Lung (tissue), 11 donors: ENCODE measurements at regions not wholly inside any gene's neighbourhood (a gene's known extent, or its start where the extent isn't known, plus 50 kb on each side); places are given as distances from the start of the nearest gene placed in this dataset.

Source experiments
- ATAC-seq: fragments of 200-7000 bp; cut with Tn5 transposase; one replicate; pipeline ENCODE4 v1.9.1; 2020; ENCODE audit warnings: moderate number of reproducible peaks; ENCODE audit not compliant: insufficient read depth, low FRiP score
- DNase-seq, 3 donors: peaks; one replicate each; pipeline ENCODE4 v3.0.0-alpha.2; 2013 to 2017
- H3K27ac ChIP-seq, 2 donors: one replicate each; pipeline ENCODE4 v1.5.1; 2013; ENCODE audit warnings: mild to moderate bottlenecking in 2 of 2, moderate library complexity in 2 of 2, control low read depth in 1 of 2, inconsistent platforms in 1 of 2, low read depth in 1 of 2, low read length in 1 of 2
- H3K27me3 ChIP-seq, 3 donors: one replicate each; pipeline ENCODE4 v1.5.1; 2013; ENCODE audit warnings: low read length in 2 of 3; ENCODE audit not compliant: control insufficient read depth in 3 of 3, insufficient read depth in 3 of 3
- H3K36me3 ChIP-seq, 4 donors: one replicate each; pipeline ENCODE4 v1.5.1; 2013; ENCODE audit warnings: low read length in 4 of 4, mild to moderate bottlenecking in 1 of 4, moderate library complexity in 1 of 4; ENCODE audit not compliant: control insufficient read depth in 4 of 4, insufficient read depth in 4 of 4
- H3K4me1 ChIP-seq, 5 donors: one replicate each; pipeline ENCODE4 v1.5.1; 2013; ENCODE audit warnings: low read length in 5 of 5, mild to moderate bottlenecking in 2 of 5, moderate library complexity in 1 of 5; ENCODE audit not compliant: control insufficient read depth in 5 of 5, insufficient read depth in 5 of 5
- H3K4me3 ChIP-seq: one replicate; pipeline ENCODE4 v1.5.1; 2013; ENCODE audit warnings: mild to moderate bottlenecking, control low read depth, moderate library complexity
- H3K9ac ChIP-seq, 2 donors: one replicate each; pipeline ENCODE4 v1.5.1; 2013; ENCODE audit warnings: low read length in 2 of 2, control low read depth in 1 of 2; ENCODE audit not compliant: insufficient read depth in 1 of 2
- H3K9me3 ChIP-seq, 4 donors: one replicate each; pipeline ENCODE4 v1.5.1; 2013; ENCODE audit warnings: low read length in 3 of 4, mild to moderate bottlenecking in 1 of 4, moderate library complexity in 1 of 4; ENCODE audit not compliant: control insufficient read depth in 4 of 4, insufficient read depth in 3 of 4
- CTCF ChIP-seq: IDR thresholded peaks from 2 replicates; pipeline ENCODE4 v1.5.1; 2012; ENCODE audit warnings: mild to moderate bottlenecking; ENCODE audit errors: control extremely low read depth, extremely low read depth
- WGBS, 2 donors: extraction: QIAGEN DNeasy Blood & Tissue Kit; methylation state at CpG; one replicate each; pipeline ENCODE4 v1.1.7; 2013; 5-methylcytosine and 5-hydroxymethylcytosine counted together
- donor health status: control.
- donor health status: control.
- donor health status: Bipolar disorder and iron deficiency.
- donor health status: healthy.
- donor health status: DM: yes; HTN: yes; CAD: no.

DNA sequence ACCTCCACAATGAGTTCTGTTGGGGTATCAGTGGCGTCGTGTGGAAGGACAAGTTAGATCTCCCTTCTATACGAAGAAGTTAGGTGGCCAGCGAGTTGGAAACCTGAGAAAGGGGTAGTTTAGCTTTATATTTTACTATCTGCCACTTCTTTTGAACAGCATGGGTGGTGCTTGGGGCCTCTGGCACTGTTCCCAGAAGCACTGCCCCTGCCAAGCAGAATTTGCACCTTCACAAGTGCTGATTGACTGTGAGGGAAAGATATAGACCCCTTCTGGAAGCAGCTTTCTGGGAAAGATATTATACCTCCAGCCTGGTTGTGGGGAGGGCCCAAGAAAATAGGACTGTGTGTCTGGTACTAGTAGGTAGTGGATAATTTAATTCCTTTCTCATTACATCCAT is 246.9 kb downstream of the FBXO8 start:
- 78 to 82% methylated on average over 4 of the region's 4 CpGs for WGBS, 2 donors
- H3K27me3 ChIP-seq = no peaks in the 10 kb centered on the region

GRCh38 chr4:174036111-174036510 is 247.4 kb downstream of the FBXO8 start:
- H3K27ac ChIP-seq = no peak overlapping the region
- H3K4me3 ChIP-seq = no peak overlapping the region
- H3K4me1 ChIP-seq = no peaks in the 10 kb centered on the region
- H3K36me3 ChIP-seq = no peaks in the 10 kb centered on the region
- H3K9ac ChIP-seq = no peak overlapping the region
- no peak for TF ChIP-seq CTCF
- no peaks in the 10 kb centered on the region for H3K27me3 ChIP-seq
- 56 to 77% methylated on average over 2 of the region's 2 CpGs for WGBS, 2 donors
- no peak for DNase-seq
- no peaks in the 10 kb centered on the region for H3K9me3 ChIP-seq
- ATAC-seq = no peak

More for the DNA sequence above, 246.9 kb downstream of the FBXO8 start:
- ATAC-seq = no peak
- H3K4me1 ChIP-seq = no peaks in the 10 kb centered on the region
- H3K9ac ChIP-seq = no peak overlapping the region
- DNase-seq = peak in 1 of 3 donors; percentile 5
- no peak for TF ChIP-seq CTCF
- no peak overlapping the region for H3K27ac ChIP-seq
- no peak overlapping the region for H3K4me3 ChIP-seq
- no peaks in the 10 kb centered on the region for H3K36me3 ChIP-seq
- H3K9me3 ChIP-seq = no peaks in the 10 kb centered on the region

DNA sequence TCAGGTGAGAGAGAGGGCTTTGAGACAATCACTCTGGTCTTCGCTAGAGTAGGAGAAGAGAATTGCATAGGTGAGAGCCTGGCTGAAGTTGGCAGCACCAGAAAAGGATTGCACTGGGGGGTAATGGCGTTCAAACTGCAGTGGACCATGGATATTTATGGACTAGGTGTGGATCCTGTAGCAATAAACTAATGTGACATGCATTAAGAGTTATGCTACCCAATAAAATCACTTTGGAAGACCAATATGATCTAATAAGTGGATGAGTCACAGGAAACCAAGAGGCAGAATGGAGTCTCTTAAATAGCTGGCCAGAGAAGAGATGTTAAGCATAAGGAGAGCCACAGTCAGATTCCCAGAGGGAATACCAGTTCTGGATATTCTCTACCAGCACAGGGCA is 259.8 kb downstream of the FBXO8 start:
- H3K27ac ChIP-seq = no peak overlapping the region
- H3K4me3 ChIP-seq = no peak overlapping the region
- no peaks in the 10 kb centered on the region for H3K4me1 ChIP-seq
- H3K36me3 ChIP-seq = no peaks in the 10 kb centered on the region
- H3K9ac ChIP-seq = no peak overlapping the region
- no peak for TF ChIP-seq CTCF
- DNase-seq (no peak), ATAC-seq (no peak)
- no peaks in the 10 kb centered on the region for H3K27me3 ChIP-seq
- H3K9me3 ChIP-seq = no peaks in the 10 kb centered on the region
- WGBS, 2 donors = 47 to 63% methylated on average over 2 of the region's 2 CpGs

DNA sequence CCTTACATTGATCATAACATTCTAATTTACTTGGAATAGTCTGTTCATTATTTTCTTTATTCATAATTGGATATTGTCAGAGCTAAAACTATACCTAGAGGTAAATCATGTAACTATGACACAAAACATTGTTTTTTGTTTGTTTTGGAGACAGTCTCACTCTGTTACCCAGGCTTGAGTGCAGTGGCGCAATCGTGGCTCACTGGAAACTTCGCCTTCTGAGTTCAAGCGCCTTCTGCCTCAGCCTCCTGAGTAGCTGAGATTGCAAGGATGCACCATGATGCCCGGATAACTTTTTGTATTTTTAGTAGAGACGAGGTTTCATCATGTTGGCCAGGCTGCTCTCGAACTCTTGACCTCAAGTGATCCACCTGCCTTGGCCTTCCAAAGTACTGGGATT is 265.2 kb downstream of the FBXO8 start:
- TF ChIP-seq CTCF = no peak

More for the DNA sequence above, 265.2 kb downstream of the FBXO8 start:
- no peaks in the 10 kb centered on the region for H3K27me3 ChIP-seq
- no peak overlapping the region for H3K9ac ChIP-seq
- no peaks in the 10 kb centered on the region for H3K4me1 ChIP-seq
- WGBS, 2 donors = 89 to 90% methylated on average over 7 of the region's 7 CpGs
- ATAC-seq = no peak
- H3K4me3 ChIP-seq = no peak overlapping the region
- no peaks in the 10 kb centered on the region for H3K9me3 ChIP-seq
- H3K27ac ChIP-seq = no peak overlapping the region
- DNase-seq = no peak
- no peaks in the 10 kb centered on the region for H3K36me3 ChIP-seq
